IMR-90 (cell line): ENCODE measurements at regions not wholly inside any gene's neighbourhood (a gene's known extent, or its start where the extent isn't known, plus 50 kb on each side); places are given as distances from the start of the nearest gene placed in this dataset.

Source experiments
- ATAC-seq: fragments of 200-7000 bp; cut with Tn5 transposase; 2 replicates; pipeline ENCODE4 v1.9.1; 2020; ENCODE audit warnings: low read depth, mild to moderate bottlenecking, moderate library complexity
- BruUV-seq: library from RNA; stranded (reverse); fragments of 400-500 nt; replicated peaks from 2 replicates; lab custom pipeline; 2021; lab: Mats Ljungman, UMichigan
- CTCF ChIA-PET: fragments of 300-600 bp; formaldehyde crosslinking; extraction: SDS; loops from one replicate; lab custom pipeline; 2021; ENCODE audit warnings: antibody characterized with exemption; lab: Yijun Ruan, JAX
- POLR2A ChIA-PET: fragments of 300-600 bp; sonication (Branson Sonifier 250); formaldehyde crosslinking; loops from one replicate; lab custom pipeline; 2022; ENCODE audit warnings: antibody characterized with exemption; ENCODE audit not compliant: unreplicated experiment; lab: Charles Lee
- DNase-seq: peaks from one replicate; pipeline ENCODE4 v3.0.0; 2013
- H2AFZ ChIP-seq: replicated peaks from 2 replicates; pipeline ENCODE3; 2013; ENCODE audit warnings: low read length, mild to moderate bottlenecking; ENCODE audit not compliant: poor library complexity
- H2AK5ac ChIP-seq: 2 replicates; pipeline ENCODE4 v1.6.1; 2013; ENCODE audit warnings: low read depth, low read length, inconsistent platforms
- H2AK9ac ChIP-seq: replicated peaks from 2 replicates; pipeline ENCODE3; 2013; ENCODE audit warnings: mild to moderate bottlenecking, low read depth, low read length, moderate library complexity; ENCODE audit not compliant: poor library complexity
- H2BK120ac ChIP-seq: 2 replicates; pipeline ENCODE4 v1.6.1; 2013; ENCODE audit warnings: low read depth, low read length, inconsistent platforms
- H2BK15ac ChIP-seq: 3 replicates; pipeline ENCODE4 v1.6.1; 2013; ENCODE audit warnings: low read depth, low read length, inconsistent platforms
- H2BK20ac ChIP-seq: 2 replicates; pipeline ENCODE4 v1.6.1; 2013; ENCODE audit warnings: low read depth, mild to moderate bottlenecking, inconsistent platforms, low read length, moderate library complexity
- H2BK5ac ChIP-seq: 2 replicates; pipeline ENCODE4 v1.6.1; 2013; ENCODE audit warnings: mild to moderate bottlenecking, low read depth, low read length, inconsistent platforms; ENCODE audit not compliant: poor library complexity, severe bottlenecking
- H3K14ac ChIP-seq: replicated peaks from 2 replicates; pipeline ENCODE4 v1.6.1; 2013; ENCODE audit warnings: low read depth, low read length, inconsistent platforms
- H3K18ac ChIP-seq: 2 replicates; pipeline ENCODE4 v1.6.1; 2013; ENCODE audit warnings: low read depth, low read length, control low read depth
- H3K23ac ChIP-seq: 2 replicates; pipeline ENCODE4 v1.6.1; 2013; ENCODE audit warnings: low read depth, low read length, inconsistent platforms
- H3K27ac ChIP-seq: 2 replicates; pipeline ENCODE4 v1.5.1; 2013; ENCODE audit warnings: mild to moderate bottlenecking, control low read depth, low read length; ENCODE audit not compliant: insufficient read depth
- H3K27me3 ChIP-seq: 2 replicates; pipeline ENCODE4 v1.6.1; 2013; ENCODE audit warnings: low read length; ENCODE audit not compliant: control insufficient read depth, insufficient read depth
- H3K36me3 ChIP-seq: 2 replicates; pipeline ENCODE4 v1.6.1; 2013; ENCODE audit warnings: low read length, mixed read lengths; ENCODE audit not compliant: control insufficient read depth, insufficient read depth
- H3K4ac ChIP-seq: 2 replicates; pipeline ENCODE4 v1.6.1; 2013; ENCODE audit warnings: low read depth, low read length, inconsistent platforms
- H3K4me1 ChIP-seq: 2 replicates; pipeline ENCODE4 v1.6.1; 2013; ENCODE audit warnings: low read length, mixed read lengths; ENCODE audit not compliant: control insufficient read depth, insufficient read depth
- H3K4me2 ChIP-seq: 2 replicates; pipeline ENCODE4 v1.6.1; 2013; ENCODE audit warnings: low read depth, mild to moderate bottlenecking, control low read depth, low read length, moderate library complexity
- H3K4me3 ChIP-seq: 2 replicates; pipeline ENCODE4 v1.5.1; 2013; ENCODE audit warnings: low read depth, mild to moderate bottlenecking, control low read depth, low read length, moderate library complexity; ENCODE audit not compliant: insufficient read depth
- H3K56ac ChIP-seq: 2 replicates; pipeline ENCODE4 v1.6.1; 2013; ENCODE audit warnings: low read length, inconsistent platforms; ENCODE audit not compliant: insufficient read depth; ENCODE audit errors: extremely low read depth
- H3K79me1 ChIP-seq, 2 experiments: 2 replicates each; pipeline ENCODE4 v1.6.1; 2013; ENCODE audit warnings: low read length in 2 of 2, inconsistent platforms in 1 of 2, low read depth in 1 of 2
- H3K9ac ChIP-seq: 2 replicates; pipeline ENCODE4 v1.6.1; 2013; ENCODE audit warnings: low read depth, low read length, control low read depth
- H3K9me1 ChIP-seq: 2 replicates; pipeline ENCODE4 v1.6.1; 2013; ENCODE audit warnings: low read length, inconsistent platforms; ENCODE audit not compliant: insufficient read depth
- H3K9me3 ChIP-seq: 2 replicates; pipeline ENCODE4 v1.6.1; 2013; ENCODE audit warnings: low read length; ENCODE audit not compliant: control insufficient read depth, insufficient read depth
- H4K20me1 ChIP-seq: 2 replicates; pipeline ENCODE4 v1.6.1; 2013; ENCODE audit warnings: low read length, inconsistent platforms; ENCODE audit not compliant: insufficient read depth
- H4K5ac ChIP-seq: 2 replicates; pipeline ENCODE4 v1.6.1; 2013; ENCODE audit warnings: mild to moderate bottlenecking, low read depth, low read length, control low read depth
- H4K8ac ChIP-seq, 2 experiments: 2 replicates each; pipeline ENCODE4 v1.6.1; 2013; ENCODE audit warnings: low read depth in 2 of 2, low read length in 2 of 2, control low read depth in 1 of 2, inconsistent platforms in 1 of 2
- H4K91ac ChIP-seq: 2 replicates; pipeline ENCODE4 v1.6.1; 2013; ENCODE audit warnings: low read depth, low read length, inconsistent platforms; ENCODE audit not compliant: insufficient read depth
- CHD1 ChIP-seq: IDR thresholded peaks from 2 replicates; pipeline ENCODE4 v1.6.1; 2012; ENCODE audit warnings: low read depth, low read length, improper control_type of control experiment
- MAFK ChIP-seq: IDR thresholded peaks from 2 replicates; pipeline ENCODE4 v1.6.1; 2012; ENCODE audit warnings: low read depth, low read length, improper control_type of control experiment
- MAZ ChIP-seq: IDR thresholded peaks from 2 replicates; pipeline ENCODE4 v1.6.1; 2012; ENCODE audit warnings: low read depth, mild to moderate bottlenecking, low read length, improper control_type of control experiment, moderate library complexity, borderline replicate concordance
- MXI1 ChIP-seq: IDR thresholded peaks from 2 replicates; pipeline ENCODE4 v1.6.1; 2012; ENCODE audit warnings: low read depth, mild to moderate bottlenecking, low read length, moderate library complexity, borderline replicate concordance
- NFE2L2 ChIP-seq: fragments of 150-350 bp; IDR thresholded peaks from 2 replicates; pipeline ENCODE4 v1.6.1; 2016; ENCODE audit warnings: low read depth, mild to moderate bottlenecking, low read length
- RAD21 ChIP-seq: IDR thresholded peaks from 2 replicates; pipeline ENCODE4 v1.6.1; 2012; ENCODE audit warnings: low read length, improper control_type of control experiment
- RCOR1 ChIP-seq: IDR thresholded peaks from 2 replicates; pipeline ENCODE4 v1.6.1; 2012; ENCODE audit warnings: mild to moderate bottlenecking, low read length, improper control_type of control experiment; ENCODE audit not compliant: insufficient replicate concordance
- RFX5 ChIP-seq: IDR thresholded peaks from 2 replicates; pipeline ENCODE4 v1.8.0; 2012; ENCODE audit warnings: low read depth, mild to moderate bottlenecking, low read length, moderate library complexity
- WGBS, 2 experiments: methylation state at CpG; one replicate each; pipeline versions ENCODE4 v1.1.5 to v1.1.7; 2013; ENCODE audit warnings: missing lambda C conversion rate in 2 of 2; ENCODE audit not compliant: insufficient read length in 1 of 2; ENCODE audit errors: extremely low coverage in 2 of 2; 5-methylcytosine and 5-hydroxymethylcytosine counted together
- dilution Hi-C: fragments of 300-500 bp; cut with HindIII; formaldehyde crosslinking; loops from one replicate; pipeline ENCODE4 v1.14.3; 2018; ENCODE audit warnings: low sequenced_read_pairs; ENCODE audit not compliant: unreplicated experiment
- in situ Hi-C: fragments of 300-500 bp; cut with MboI; formaldehyde crosslinking; loops from 3 replicates; pipeline ENCODE4 v1.14.3; 2019; ENCODE audit warnings: low sequenced_read_pairs, inconsistent platforms, mixed read lengths
- intact Hi-C: fragments of 100-400 bp; cut with micrococcal nuclease; formaldehyde crosslinking; loops from 2 replicates; pipeline ENCODE4 v1.10.0; 2022
- TF ChIP-seq, protein P1 (sequence below): conservative IDR thresholded peaks from 2 replicates; pipeline ENCODE4 v1.5.1; 2012; ENCODE audit warnings: mild to moderate bottlenecking, low read depth, low read length, improper control_type of control experiment
- TF ChIP-seq, protein P2 (sequence below): fragments of 150-350 bp; IDR thresholded peaks from 2 replicates; pipeline ENCODE4 v1.6.1; 2016; ENCODE audit warnings: low read depth, mild to moderate bottlenecking, low read length, moderate library complexity, borderline replicate concordance

DNA sequence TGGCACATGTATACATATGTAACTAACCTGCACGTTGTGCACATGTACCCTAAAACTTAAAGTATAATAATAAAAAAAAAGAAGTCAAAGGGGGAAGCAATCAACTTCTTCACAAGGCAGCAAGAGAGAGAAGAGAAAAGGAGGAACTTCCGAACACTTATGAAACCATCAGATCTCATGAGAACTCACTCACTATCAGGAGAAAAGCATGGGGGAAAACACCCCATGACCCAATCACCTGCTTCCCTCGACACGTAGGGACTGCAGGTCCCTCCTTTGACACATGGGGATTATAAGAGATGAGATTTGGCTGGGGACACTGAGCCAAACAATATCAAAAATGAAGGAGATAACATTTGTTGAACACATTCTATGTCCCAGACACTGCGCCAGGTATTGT is 94.8 kb upstream of the PHACTR1 start:
- Histone ChIP-seq H3K9me3 (no peaks in the 10 kb centered on the region), H2BK15ac (no peak overlapping the region), H3K9ac (no peak overlapping the region), H4K8ac (no peak overlapping the region), H3K79me1 (no peaks in the 10 kb centered on the region), H2AFZ (no peak overlapping the region), H4K5ac (no peak overlapping the region), H3K18ac (no peak overlapping the region), H2BK120ac (no peak overlapping the region), H4K20me1 (no peaks in the 10 kb centered on the region), H3K9me1 (no peaks in the 10 kb centered on the region), H3K4me2 (no peak overlapping the region), H2AK5ac (no peak overlapping the region), H3K56ac (no peak overlapping the region), H3K23ac (no peak overlapping the region), H3K14ac (no peak overlapping the region), H2AK9ac (no peak overlapping the region), H3K27ac (no peak overlapping the region), H3K36me3 (no peaks in the 10 kb centered on the region), H3K4me1 (no peaks in the 10 kb centered on the region), H2BK20ac (no peak overlapping the region), H2BK5ac (no peak overlapping the region), H3K27me3 (peaks cover 5% of the 10 kb centered on the region; the same call in 1 of the 2 replicates), H3K4me3 (no peak overlapping the region), H4K91ac (no peak overlapping the region), H3K4ac (no peak overlapping the region)
- ChIA-PET CTCF (interaction anchor here (0.6 kb wide), 1 partner anchor 13 kb away, joined by 3 read pairs; no protein-coding TSS in a partner anchor), POLR2A (no interaction called here)
- in situ Hi-C loops (no loop called here), intact Hi-C loops (no loop called here), dilution Hi-C loops (no loop called here)
- BruUV-seq, result no TSS peak
- WGBS, 2 experiments, result no CpG with 5 or more reads among the region's 5 CpGs
- TF ChIP-seq RFX5, result no peak
- no peak for TF ChIP-seq MAZ
- TF ChIP-seq, protein P1, sequence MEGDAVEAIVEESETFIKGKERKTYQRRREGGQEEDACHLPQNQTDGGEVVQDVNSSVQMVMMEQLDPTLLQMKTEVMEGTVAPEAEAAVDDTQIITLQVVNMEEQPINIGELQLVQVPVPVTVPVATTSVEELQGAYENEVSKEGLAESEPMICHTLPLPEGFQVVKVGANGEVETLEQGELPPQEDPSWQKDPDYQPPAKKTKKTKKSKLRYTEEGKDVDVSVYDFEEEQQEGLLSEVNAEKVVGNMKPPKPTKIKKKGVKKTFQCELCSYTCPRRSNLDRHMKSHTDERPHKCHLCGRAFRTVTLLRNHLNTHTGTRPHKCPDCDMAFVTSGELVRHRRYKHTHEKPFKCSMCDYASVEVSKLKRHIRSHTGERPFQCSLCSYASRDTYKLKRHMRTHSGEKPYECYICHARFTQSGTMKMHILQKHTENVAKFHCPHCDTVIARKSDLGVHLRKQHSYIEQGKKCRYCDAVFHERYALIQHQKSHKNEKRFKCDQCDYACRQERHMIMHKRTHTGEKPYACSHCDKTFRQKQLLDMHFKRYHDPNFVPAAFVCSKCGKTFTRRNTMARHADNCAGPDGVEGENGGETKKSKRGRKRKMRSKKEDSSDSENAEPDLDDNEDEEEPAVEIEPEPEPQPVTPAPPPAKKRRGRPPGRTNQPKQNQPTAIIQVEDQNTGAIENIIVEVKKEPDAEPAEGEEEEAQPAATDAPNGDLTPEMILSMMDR, result no peak
- TF ChIP-seq, protein P2, sequence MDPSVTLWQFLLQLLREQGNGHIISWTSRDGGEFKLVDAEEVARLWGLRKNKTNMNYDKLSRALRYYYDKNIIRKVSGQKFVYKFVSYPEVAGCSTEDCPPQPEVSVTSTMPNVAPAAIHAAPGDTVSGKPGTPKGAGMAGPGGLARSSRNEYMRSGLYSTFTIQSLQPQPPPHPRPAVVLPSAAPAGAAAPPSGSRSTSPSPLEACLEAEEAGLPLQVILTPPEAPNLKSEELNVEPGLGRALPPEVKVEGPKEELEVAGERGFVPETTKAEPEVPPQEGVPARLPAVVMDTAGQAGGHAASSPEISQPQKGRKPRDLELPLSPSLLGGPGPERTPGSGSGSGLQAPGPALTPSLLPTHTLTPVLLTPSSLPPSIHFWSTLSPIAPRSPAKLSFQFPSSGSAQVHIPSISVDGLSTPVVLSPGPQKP, result no peak
- no peak for TF ChIP-seq CHD1
- TF ChIP-seq RCOR1, result no peak
- TF ChIP-seq MAFK, result no peak
- TF ChIP-seq MXI1, result no peak
- no peak for TF ChIP-seq NFE2L2
- TF ChIP-seq RAD21, result no peak
- no peak for DNase-seq
- ATAC-seq, result no peak
